HTR-8/SVneo (cell line): ENCODE measurements at regions not wholly inside any gene's neighbourhood (a gene's known extent, or its start where the extent isn't known, plus 50 kb on each side); places are given as distances from the start of the nearest gene placed in this dataset.
"Not testable (repeated sequence)": the region's sequence is repeated elsewhere in the genome, so short reads cannot be mapped to it uniquely, and the experiment has no call there.

ENCODE experiments used
- DNase-seq: peaks from one replicate; pipeline ENCODE4 v3.0.0; 2011; ENCODE audit warnings: low spot score, mixed read lengths; ENCODE audit not compliant: insufficient read length
- FAIRE-seq: peaks from 2 replicates; lab custom pipeline; 2011; peaks lifted over from hg19 to GRCh38; lab: Jason Lieb, UNC

GRCh38 chr6:112939563-112939962 lies 592.4 kb downstream of the RFPL4B start:
- FAIRE-seq (no peak), DNase-seq (no peak)

- FAIRE-seq (no peak), DNase-seq (no peak)
Measured at GRCh38 chr6:112941613-112942012, 594.5 kb downstream of the RFPL4B start.

- DNase-seq, result no peak
- no peak for FAIRE-seq
Measured at GRCh38 chr6:112946051-112946450, 598.9 kb downstream of the RFPL4B start.

GRCh38 chr6:112947507-112947906 lies 600.4 kb downstream of the RFPL4B start:
- DNase-seq (no peak), FAIRE-seq (no peak)

- FAIRE-seq (no peak), DNase-seq (no peak)
Measured at GRCh38 chr6:112951829-112952228, 604.7 kb downstream of the RFPL4B start.

GRCh38 chr6:112955743-112956142 lies 608.6 kb downstream of the RFPL4B start:
- not testable (repeated sequence) for FAIRE-seq, DNase-seq

GRCh38 chr6:112956696-112957535 lies 609.8 kb downstream of the RFPL4B start:
- FAIRE-seq, result peak; percentile 71
- DNase-seq, result no peak

GRCh38 chr6:112957536-112957916 lies 610.4 kb downstream of the RFPL4B start:
- DNase-seq, result no peak
- no peak for FAIRE-seq

- DNase-seq, FAIRE-seq: not testable (repeated sequence)
Measured at GRCh38 chr6:112960130-112960529, 613.0 kb downstream of the RFPL4B start.

GRCh38 chr6:112967974-112968373 lies 620.8 kb downstream of the RFPL4B start:
- DNase-seq, result no peak
- no peak for FAIRE-seq

- DNase-seq (no peak), FAIRE-seq (no peak)
Measured at GRCh38 chr6:112971651-112972050, 624.5 kb downstream of the RFPL4B start.

GRCh38 chr6:112974931-112975330 lies 627.8 kb downstream of the RFPL4B start:
- not testable (repeated sequence) for DNase-seq, FAIRE-seq

GRCh38 chr6:112976579-112976978 lies 629.4 kb downstream of the RFPL4B start:
- DNase-seq, result not testable (repeated sequence)
- peak; percentile 23 for FAIRE-seq

- DNase-seq (peak; percentile 32), FAIRE-seq (peak; percentile 80)
Measured at GRCh38 chr6:112979830-112980229, 632.7 kb downstream of the RFPL4B start.

GRCh38 chr6:112980676-112981075 lies 633.5 kb downstream of the RFPL4B start:
- no peak for DNase-seq
- no peak for FAIRE-seq

- no peak for FAIRE-seq
- DNase-seq, result no peak
Measured at GRCh38 chr6:112983713-112984261, 636.7 kb downstream of the RFPL4B start.

- DNase-seq, result no peak
Measured at GRCh38 chr6:112984899-112985298, 637.8 kb downstream of the RFPL4B start.

GRCh38 chr6:112986321-112986720 lies 639.2 kb downstream of the RFPL4B start:
- FAIRE-seq, result no peak
- DNase-seq, result no peak

More at GRCh38 chr6:112984899-112985298, 637.8 kb downstream of the RFPL4B start:
- no peak for FAIRE-seq

- FAIRE-seq (no peak), DNase-seq (no peak)
Measured at GRCh38 chr6:112988748-112989147, 641.6 kb downstream of the RFPL4B start.

GRCh38 chr6:112990971-112991370 lies 643.8 kb downstream of the RFPL4B start:
- peak; percentile 80 for FAIRE-seq
- peak; percentile 51 for DNase-seq

- DNase-seq (no peak), FAIRE-seq (no peak)
Measured at GRCh38 chr6:112991912-112992311, 644.8 kb downstream of the RFPL4B start.
